Right lobe of liver (tissue), 6 donors: ENCODE measurements at regions not wholly inside any gene's neighbourhood (a gene's known extent, or its start where the extent isn't known, plus 50 kb on each side); places are given as distances from the start of the nearest gene placed in this dataset.

ENCODE experiments used
- ATAC-seq, 4 donors: fragments of 200-7000 bp; cut with Tn5 transposase; one replicate each; pipeline ENCODE4 v1.9.1; 2020; ENCODE audit warnings: mild to moderate bottlenecking in 4 of 4, moderate library complexity in 4 of 4
- DNase-seq, 3 donors: peaks; one replicate each; pipeline ENCODE4 v3.0.0-alpha.2; 2020
- H3K27ac ChIP-seq, 3 donors: fragments of 200-600 bp; one replicate each; pipeline ENCODE4 v1.8.0; 2022
- H3K27me3 ChIP-seq, 2 donors: fragments of 200-600 bp; one replicate each; pipeline ENCODE4 v1.8.0; 2022
- H3K36me3 ChIP-seq, 4 donors: fragments of 200-600 bp; sonication (generic) in 1 of 4; one replicate each; pipeline versions ENCODE4 v1.5.1 to v1.8.0; 2017 to 2022; ENCODE audit warnings: control low read depth in 1 of 4
- H3K4me1 ChIP-seq, 4 donors: fragments of 200-600 bp; sonication (generic) in 1 of 4; one replicate each; pipeline versions ENCODE4 v1.5.1 to v1.8.0; 2017 to 2022; ENCODE audit warnings: control low read depth in 1 of 4
- H3K4me3 ChIP-seq, 3 donors: fragments of 200-600 bp; one replicate each; pipeline ENCODE4 v1.8.0; 2022
- H3K9me3 ChIP-seq, 4 donors: fragments of 200-600 bp; sonication (generic) in 1 of 4; one replicate each; pipeline versions ENCODE4 v1.5.1 to v1.8.0; 2017 to 2022; ENCODE audit warnings: control low read depth in 1 of 4
- POLR2A ChIP-seq: fragments of 450-650 bp; IDR thresholded peaks from one replicate; pipeline ENCODE4 v1.6.1; 2017; ENCODE audit warnings: antibody characterized with exemption, mild to moderate bottlenecking
- WGBS: methylation state at CpG from one replicate; pipeline ENCODE4 v1.1.6; 2018; ENCODE audit warnings: low coverage, low lambda C conversion rate; ENCODE audit not compliant: insufficient coverage; ENCODE audit errors: missing lambda C conversion rate; 5-methylcytosine and 5-hydroxymethylcytosine counted together
- intact Hi-C, 2 donors: fragments of 100-400 bp; cut with DNase I; formaldehyde crosslinking; loops; one replicate each; pipeline versions ENCODE4 v1.11.2 to v1.14.1; 2022
- TF ChIP-seq, protein P1 (sequence below), 4 donors: fragments of 200-600 bp in 3 of 4; fragments of 450-650 bp in 1 of 4; IDR thresholded peaks; one replicate each; pipeline versions ENCODE4 v1.5.1 to v1.8.0; 2016 to 2022; ENCODE audit warnings: antibody characterized with exemption in 4 of 4, mild to moderate bottlenecking in 2 of 4
- donor health status: DM: no; HTN: yes; CAD: no.
- donor health status: DM: no; HTN: no; CAD: no.
- donor health status: DM: no; HTN: no; CAD: no.
- donor health status: DM: no; HTN: yes; CAD: no.
- donor health status: DM: no; HTN: yes; CAD: no.

- intact Hi-C loops, result no loop called here
- Histone ChIP-seq H3K4me1 (no peaks in the 10 kb centered on the region), H3K9me3 (no peaks in the 10 kb centered on the region), H3K27ac (no peak overlapping the region), H3K4me3 (no peak overlapping the region), H3K36me3 (no peaks in the 10 kb centered on the region), H3K27me3 (no peaks in the 10 kb centered on the region)
- WGBS, result no CpG with 5 or more reads among the region's 1 CpG
- DNase-seq, result no peak
- ATAC-seq, result no peak
- no peak for TF ChIP-seq POLR2A
- TF ChIP-seq, protein P1, sequence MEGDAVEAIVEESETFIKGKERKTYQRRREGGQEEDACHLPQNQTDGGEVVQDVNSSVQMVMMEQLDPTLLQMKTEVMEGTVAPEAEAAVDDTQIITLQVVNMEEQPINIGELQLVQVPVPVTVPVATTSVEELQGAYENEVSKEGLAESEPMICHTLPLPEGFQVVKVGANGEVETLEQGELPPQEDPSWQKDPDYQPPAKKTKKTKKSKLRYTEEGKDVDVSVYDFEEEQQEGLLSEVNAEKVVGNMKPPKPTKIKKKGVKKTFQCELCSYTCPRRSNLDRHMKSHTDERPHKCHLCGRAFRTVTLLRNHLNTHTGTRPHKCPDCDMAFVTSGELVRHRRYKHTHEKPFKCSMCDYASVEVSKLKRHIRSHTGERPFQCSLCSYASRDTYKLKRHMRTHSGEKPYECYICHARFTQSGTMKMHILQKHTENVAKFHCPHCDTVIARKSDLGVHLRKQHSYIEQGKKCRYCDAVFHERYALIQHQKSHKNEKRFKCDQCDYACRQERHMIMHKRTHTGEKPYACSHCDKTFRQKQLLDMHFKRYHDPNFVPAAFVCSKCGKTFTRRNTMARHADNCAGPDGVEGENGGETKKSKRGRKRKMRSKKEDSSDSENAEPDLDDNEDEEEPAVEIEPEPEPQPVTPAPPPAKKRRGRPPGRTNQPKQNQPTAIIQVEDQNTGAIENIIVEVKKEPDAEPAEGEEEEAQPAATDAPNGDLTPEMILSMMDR (IDR thresholded peaks at IDR 0.05), result no peak
Observed at GRCh38 chr7:50862302-50862701, 79.6 kb upstream of the GRB10 start.

DNA sequence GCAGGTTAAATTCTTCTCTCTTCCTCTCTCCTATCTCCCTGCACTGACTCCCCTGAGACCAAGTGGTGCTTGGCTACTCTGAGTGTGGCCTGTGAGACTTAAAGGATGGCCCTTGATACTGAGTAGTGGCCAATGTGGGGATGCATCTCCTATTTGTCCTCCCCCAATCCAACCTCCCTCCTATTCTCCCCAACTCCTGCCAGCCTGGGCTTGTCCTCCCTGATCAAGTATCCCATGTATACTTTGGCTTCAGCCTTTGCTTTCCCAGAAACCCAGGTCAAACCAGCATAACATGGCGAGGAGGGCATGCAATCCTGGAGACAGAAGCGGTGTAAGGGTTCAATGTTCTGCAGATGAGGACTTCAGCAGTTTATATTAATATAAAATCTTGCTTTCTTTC is 77.9 kb upstream of the GRB10 start:
- DNase-seq (no peak), ATAC-seq (no peak)
- intact Hi-C loops, result no loop called here
- no peaks in the 10 kb centered on the region for H3K27me3 ChIP-seq
- H3K4me1 ChIP-seq, result no peaks in the 10 kb centered on the region
- no peaks in the 10 kb centered on the region for H3K9me3 ChIP-seq
- 48% methylated on average over 2 of the region's 2 CpGs for whole genome bisulfite sequencing
- H3K36me3 ChIP-seq, result no peaks in the 10 kb centered on the region
- TF ChIP-seq POLR2A, result no peak
- TF ChIP-seq, protein P1 (IDR thresholded peaks at IDR 0.05), result no peak
- H3K4me3 ChIP-seq, result no peak overlapping the region
- H3K27ac ChIP-seq, result no peak overlapping the region

GRCh38 chr7:50860174-50860573 is 77.5 kb upstream of the GRB10 start:
- intact Hi-C loops, result no loop called here
- ATAC-seq (no peak), DNase-seq (no peak)
- no peaks in the 10 kb centered on the region for H3K4me1 ChIP-seq
- no peaks in the 10 kb centered on the region for H3K36me3 ChIP-seq
- H3K9me3 ChIP-seq, result no peaks in the 10 kb centered on the region
- WGBS, result 67% methylated on average over 4 of the region's 5 CpGs
- no peak overlapping the region for H3K27ac ChIP-seq
- no peaks in the 10 kb centered on the region for H3K27me3 ChIP-seq
- H3K4me3 ChIP-seq, result no peak overlapping the region
- no peak for TF ChIP-seq POLR2A
- TF ChIP-seq, protein P1 (IDR thresholded peaks at IDR 0.05), result no peak

DNA sequence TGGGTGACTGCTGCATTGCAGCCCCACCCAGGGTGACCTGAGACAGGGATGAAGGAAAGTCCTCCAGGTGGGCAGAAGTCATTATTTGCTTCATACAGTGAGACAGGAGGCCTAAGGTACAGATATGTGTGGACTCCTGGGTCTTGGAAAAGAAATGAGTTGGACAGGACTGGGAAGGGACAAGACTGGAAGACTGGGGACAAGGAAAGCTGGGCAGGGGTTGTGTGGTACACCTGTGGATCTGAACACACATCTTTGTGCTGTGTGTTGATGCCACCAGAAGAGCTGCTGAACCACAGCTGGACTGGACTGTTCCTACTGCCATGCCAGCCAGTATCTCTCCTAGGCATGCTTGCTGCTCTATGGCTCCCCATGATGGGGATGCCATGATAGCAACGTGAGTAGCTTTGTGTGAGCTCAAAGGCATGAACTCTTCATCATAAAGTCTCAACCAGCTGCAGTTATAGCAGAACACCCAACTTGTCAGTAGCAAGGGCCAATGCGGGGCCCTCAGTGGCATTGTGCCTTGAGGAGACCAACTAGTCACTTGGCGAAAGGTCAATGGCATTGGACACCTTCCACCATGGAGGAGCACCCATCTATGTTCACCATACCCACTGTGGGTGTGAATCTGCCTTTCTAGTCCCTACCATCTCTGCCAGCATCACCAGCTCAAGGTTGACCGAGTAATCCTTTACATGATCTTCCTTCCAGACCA is 76.0 kb upstream of the GRB10 start:
- no peak for ATAC-seq
- H3K9me3 ChIP-seq, result no peaks in the 10 kb centered on the region
- H3K27ac ChIP-seq, result no peak overlapping the region
- no peaks in the 10 kb centered on the region for H3K27me3 ChIP-seq
- intact Hi-C loops, result no loop called here
- H3K36me3 ChIP-seq, result no peaks in the 10 kb centered on the region
- H3K4me3 ChIP-seq, result no peak overlapping the region
- no peaks in the 10 kb centered on the region for H3K4me1 ChIP-seq
- no peak for DNase-seq
- WGBS, result 68% methylated on average over 2 of the region's 4 CpGs
- TF ChIP-seq, protein P1 (IDR thresholded peaks at IDR 0.05), result no peak
- no peak for TF ChIP-seq POLR2A
